ENCODE measurements at regions not wholly inside any gene's neighbourhood (a gene's known extent, or its start where the extent isn't known, plus 50 kb on each side); places are given as distances from the start of the nearest gene placed in this dataset.
A peak's percentile ranks its signal among the peaks of the same experiment; 100 is the strongest.

DNA sequence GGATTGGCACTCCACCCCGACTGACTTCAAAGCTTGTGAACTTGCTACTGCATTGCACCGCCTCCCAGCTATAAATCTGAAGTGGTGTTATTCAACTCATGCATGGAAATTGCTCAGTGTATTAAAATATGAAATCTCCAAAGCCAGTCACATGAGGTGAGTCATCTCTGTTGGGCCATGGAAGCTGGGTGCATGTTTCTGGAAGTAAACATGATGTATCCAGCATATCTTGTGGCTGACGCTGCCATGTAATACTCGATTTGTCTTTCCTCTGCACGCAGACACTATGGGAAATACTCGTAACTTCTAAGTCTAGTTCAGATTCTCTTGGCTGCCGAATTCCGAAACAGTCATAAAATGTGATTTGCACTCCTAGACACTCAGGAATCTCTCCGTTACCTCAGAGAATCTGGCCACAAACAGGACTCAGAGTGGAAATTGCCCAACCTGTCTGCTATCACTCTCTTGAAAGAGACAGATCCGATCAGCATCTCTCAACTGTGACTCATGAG, 154.9 kb upstream of the MPPED2 start (continued):
- peak; percentile 37 for TF ChIP-seq HIC1 (tag by site-specific recombination; IDR thresholded peaks at IDR 0.05)
- no peak for TF ChIP-seq ZBTB6 (tag by site-specific recombination; IDR thresholded peaks at IDR 0.05)
- TF ChIP-seq EGR2 (tag by site-specific recombination; IDR thresholded peaks at IDR 0.05; ENCODE audit: low read depth) = no peak
- TF ChIP-seq CTCF (tag by site-specific recombination; IDR thresholded peaks at IDR 0.05) = no peak
- no peak for TF ChIP-seq ZNF19 (tag by site-specific recombination; IDR thresholded peaks at IDR 0.05; ENCODE audit: low read depth)
- TF ChIP-seq ZBTB49 (tag by site-specific recombination; IDR thresholded peaks at IDR 0.05; ENCODE audit: low read depth) = no peak
- TF ChIP-seq, protein P1, sequence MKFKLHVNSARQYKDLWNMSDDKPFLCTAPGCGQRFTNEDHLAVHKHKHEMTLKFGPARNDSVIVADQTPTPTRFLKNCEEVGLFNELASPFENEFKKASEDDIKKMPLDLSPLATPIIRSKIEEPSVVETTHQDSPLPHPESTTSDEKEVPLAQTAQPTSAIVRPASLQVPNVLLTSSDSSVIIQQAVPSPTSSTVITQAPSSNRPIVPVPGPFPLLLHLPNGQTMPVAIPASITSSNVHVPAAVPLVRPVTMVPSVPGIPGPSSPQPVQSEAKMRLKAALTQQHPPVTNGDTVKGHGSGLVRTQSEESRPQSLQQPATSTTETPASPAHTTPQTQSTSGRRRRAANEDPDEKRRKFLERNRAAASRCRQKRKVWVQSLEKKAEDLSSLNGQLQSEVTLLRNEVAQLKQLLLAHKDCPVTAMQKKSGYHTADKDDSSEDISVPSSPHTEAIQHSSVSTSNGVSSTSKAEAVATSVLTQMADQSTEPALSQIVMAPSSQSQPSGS (tag by site-specific recombination; IDR thresholded peaks at IDR 0.05; ENCODE audit: low read depth) = no peak
- TF ChIP-seq ZSCAN4 (tag by site-specific recombination; IDR thresholded peaks at IDR 0.05) = no peak
- TF ChIP-seq SETDB1 (IDR thresholded peaks at IDR 0.05; ENCODE audit: insufficient read length, low read length) = no peak
- TF ChIP-seq, protein P2, sequence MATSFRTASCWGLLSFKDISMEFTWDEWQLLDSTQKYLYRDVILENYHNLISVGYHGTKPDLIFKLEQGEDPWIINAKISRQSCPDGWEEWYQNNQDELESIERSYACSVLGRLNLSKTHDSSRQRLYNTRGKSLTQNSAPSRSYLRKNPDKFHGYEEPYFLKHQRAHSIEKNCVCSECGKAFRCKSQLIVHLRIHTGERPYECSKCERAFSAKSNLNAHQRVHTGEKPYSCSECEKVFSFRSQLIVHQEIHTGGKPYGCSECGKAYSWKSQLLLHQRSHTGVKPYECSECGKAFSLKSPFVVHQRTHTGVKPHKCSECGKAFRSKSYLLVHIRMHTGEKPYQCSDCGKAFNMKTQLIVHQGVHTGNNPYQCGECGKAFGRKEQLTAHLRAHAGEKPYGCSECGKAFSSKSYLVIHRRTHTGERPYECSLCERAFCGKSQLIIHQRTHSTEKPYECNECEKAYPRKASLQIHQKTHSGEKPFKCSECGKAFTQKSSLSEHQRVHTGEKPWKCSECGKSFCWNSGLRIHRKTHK (tag by site-specific recombination; IDR thresholded peaks at IDR 0.05) = no peak
- peak; percentile 90 for TF ChIP-seq GFI1B (tag by site-specific recombination; IDR thresholded peaks at IDR 0.05)
- no peak for TF ChIP-seq GLIS2 (tag by site-specific recombination; IDR thresholded peaks at IDR 0.05)
- no peak for TF ChIP-seq ZNF585B (tag by site-specific recombination; IDR thresholded peaks at IDR 0.05)
- TF ChIP-seq TRIM28 (IDR thresholded peaks at IDR 0.05; ENCODE audit: borderline replicate concordance, low read length) = 0 out of 2 replicates have a peak, but pooled peaks have one; percentile 31
- TF ChIP-seq WT1 (tag by site-specific recombination; IDR thresholded peaks at IDR 0.05) = peak; percentile 42; the same call in 1 of the 2 replicates
- TF ChIP-seq OSR2 (tag by site-specific recombination; IDR thresholded peaks at IDR 0.05) = peak; percentile 89
- no peak for TF ChIP-seq ZNF292 (tag by site-specific recombination; IDR thresholded peaks at IDR 0.05; ENCODE audit: borderline replicate concordance, low read depth)
- no peak for TF ChIP-seq MEIS1 (CRISPR knock-in tag; IDR thresholded peaks at IDR 0.05; ENCODE audit: borderline replicate concordance)
- no peak for TF ChIP-seq IKZF3 (tag by site-specific recombination; IDR thresholded peaks at IDR 0.05)
- peak; percentile 71; the same call in 1 of the 2 replicates for TF ChIP-seq ZNF24 (tag by site-specific recombination; IDR thresholded peaks at IDR 0.05)
- TF ChIP-seq ZNF513 (tag by site-specific recombination; IDR thresholded peaks at IDR 0.05) = no peak
- peak; percentile 88 for TF ChIP-seq ZBTB17 (tag by site-specific recombination; IDR thresholded peaks at IDR 0.05)
- TF ChIP-seq ZNF146 (tag by site-specific recombination; IDR thresholded peaks at IDR 0.05) = no peak
- TF ChIP-seq ZNF248 (tag by site-specific recombination; IDR thresholded peaks at IDR 0.05) = no peak
- no peak for TF ChIP-seq HOXD13 (CRISPR knock-in tag; IDR thresholded peaks at IDR 0.05; ENCODE audit: borderline replicate concordance)
- TF ChIP-seq ZNF366 (tag by site-specific recombination; conservative IDR thresholded peaks at IDR 0.05) = peak; percentile 79

Measured in HEK293 (cell line).